GM18508 (cell line): ENCODE measurements at regions not wholly inside any gene's neighbourhood (a gene's known extent, or its start where the extent isn't known, plus 50 kb on each side); places are given as distances from the start of the nearest gene placed in this dataset.

Source experiments
- ATAC-seq: cut with Tn5 transposase; IDR thresholded peaks from one replicate; pipeline ENCODE4 v1.9.1; 2021; ENCODE audit warnings: moderate number of reproducible peaks; ENCODE audit not compliant: insufficient read depth, unreplicated experiment

DNA sequence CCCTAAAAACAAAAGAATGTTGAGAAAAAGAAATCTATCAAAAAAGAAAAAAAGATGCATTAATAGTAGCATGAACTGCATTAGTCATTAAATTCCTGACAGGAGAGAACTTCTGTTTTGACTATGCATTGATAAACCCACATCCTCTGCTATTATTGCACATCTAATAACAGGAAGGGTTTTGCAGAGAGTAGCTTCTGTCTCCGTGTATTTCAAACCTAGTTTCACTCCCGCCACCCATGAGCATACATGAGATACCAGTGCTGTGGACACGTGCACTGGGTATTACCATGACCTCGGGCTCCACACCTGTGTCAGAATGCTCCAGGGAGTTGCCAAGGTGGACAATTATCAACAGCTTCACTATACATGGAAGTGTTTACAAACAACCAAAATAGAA is 449.1 kb upstream of the SOX5 start:
- ATAC-seq = no peak

DNA sequence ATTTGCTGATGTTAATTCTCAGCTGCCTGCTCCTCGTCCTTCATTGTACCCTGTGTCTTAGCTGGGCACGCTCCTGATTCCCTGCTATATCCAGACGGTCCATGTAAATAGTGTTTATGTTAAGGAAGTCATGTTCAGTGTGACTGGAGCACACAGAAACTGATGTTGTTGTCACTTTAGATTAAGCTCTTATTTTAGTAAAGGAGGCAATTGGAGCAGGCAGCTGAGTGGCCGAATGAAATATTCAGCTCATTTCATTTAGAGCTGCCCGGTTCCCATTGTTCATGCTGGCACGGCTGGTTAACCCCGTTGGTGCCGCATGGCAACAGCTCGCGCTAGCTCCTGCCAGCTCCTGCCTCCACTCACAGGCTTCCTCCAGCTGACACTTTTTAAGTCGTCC is 446.8 kb upstream of the SOX5 start:
- ATAC-seq = no peak

DNA sequence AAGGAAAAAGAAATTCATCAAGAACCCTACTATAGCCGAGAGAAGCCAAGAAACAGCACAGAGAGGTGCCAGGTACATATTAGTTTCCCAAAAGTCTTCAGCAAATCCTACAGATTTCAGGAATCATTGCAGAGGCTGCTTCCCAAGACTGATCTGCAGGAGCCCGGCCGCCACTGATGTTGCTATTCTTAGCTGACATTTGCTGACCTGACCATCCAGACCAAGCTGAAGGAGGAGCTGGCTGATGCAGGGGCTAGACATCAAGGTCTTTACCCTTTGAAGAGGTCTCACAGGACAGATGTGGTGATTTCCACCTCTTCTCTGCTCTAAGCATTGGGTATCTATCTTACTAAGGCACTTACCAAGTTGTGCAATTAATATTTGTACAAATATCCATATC is 444.8 kb upstream of the SOX5 start:
- no peak for ATAC-seq

DNA sequence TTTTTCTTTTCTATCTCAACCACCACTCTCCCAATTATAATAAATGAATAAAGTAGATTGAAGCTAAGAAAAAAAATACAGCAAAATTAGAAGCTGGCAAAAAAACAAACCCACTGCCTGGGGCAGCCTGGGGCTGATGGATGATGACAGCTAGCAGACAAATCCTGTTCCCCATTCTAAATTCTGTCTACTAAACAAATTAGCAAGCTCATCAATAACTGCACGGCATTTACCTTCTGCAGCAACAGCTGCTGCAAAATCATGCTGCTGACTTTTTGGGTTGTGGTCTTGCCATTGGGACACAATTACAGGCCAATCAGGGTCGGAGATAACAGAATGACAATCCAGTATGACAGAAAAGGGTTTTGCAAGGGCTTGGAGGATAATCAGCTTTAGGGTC is 443.6 kb upstream of the SOX5 start:
- no peak for ATAC-seq

DNA sequence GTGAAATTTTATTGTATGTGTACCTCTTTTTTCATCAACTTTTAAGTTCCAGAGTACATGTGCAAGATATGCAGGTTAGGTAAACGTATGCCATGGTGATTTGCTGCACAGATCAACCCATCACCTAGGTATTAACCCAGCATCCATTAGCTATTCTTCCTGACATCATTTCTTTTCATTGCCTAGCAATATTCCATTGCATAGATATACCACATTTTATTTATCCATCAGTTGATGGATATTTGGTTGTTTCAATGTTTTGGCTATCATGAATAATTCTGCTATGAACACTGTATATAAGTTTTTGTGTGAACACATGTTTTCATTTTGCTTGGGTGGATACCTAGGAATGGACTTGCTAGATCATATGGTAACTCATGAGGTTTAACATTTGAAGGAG is 439.9 kb upstream of the SOX5 start:
- ATAC-seq = no peak

DNA sequence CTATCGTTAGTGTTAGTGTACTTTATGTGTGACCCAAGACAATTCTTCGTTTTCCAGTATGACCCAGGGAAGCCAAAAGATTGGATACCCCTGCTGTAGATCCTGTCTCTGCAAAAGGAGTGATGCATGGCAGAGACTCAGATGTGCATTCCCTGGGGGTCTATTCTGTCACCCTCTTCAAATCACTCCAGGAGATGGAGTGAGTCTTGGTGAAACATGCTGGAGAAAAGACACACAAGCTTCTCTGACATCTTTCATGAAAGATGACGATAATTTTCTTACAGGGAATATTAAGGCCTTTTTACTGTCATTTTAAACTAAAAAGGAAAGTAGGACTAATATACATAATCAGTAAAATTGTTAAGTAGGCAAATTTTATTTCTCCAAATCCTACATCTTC is 437.9 kb upstream of the SOX5 start:
- no peak for ATAC-seq

DNA sequence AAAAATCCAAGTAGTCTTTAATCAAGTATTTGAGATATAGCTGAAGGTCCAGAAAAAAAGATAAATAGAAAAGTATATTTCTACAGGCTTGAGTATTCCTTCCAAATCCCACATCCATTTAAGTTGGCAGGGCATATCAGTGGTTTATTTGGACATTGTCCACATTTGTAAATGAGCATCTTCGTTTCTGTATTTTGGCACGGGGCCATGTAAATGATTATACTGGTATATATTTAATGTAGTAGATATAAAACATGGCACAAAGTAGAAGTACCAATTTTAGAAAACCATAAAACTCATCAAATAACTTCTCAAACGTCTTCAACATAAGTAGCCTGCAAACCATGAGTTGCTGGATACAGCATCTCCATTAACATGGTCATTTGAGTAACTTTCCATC is 437.4 kb upstream of the SOX5 start:
- ATAC-seq = no peak

DNA sequence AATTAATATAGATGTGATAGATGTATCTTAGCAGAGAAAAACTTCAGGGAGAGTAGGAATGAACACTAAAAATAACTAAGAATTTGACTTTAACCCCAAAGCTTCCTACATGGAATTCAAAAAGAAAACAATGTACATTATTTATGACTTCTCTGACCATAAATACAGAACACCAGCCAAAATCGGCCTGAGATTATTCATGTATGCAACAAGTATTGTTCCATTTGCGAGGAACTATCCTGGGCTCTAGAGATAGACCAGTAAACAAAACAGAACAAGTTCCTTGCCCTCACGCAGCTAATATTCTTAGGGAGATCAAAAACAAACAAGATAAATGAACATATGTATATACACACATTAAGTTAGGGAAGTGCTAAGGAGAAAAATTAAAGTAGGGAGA is 432.3 kb upstream of the SOX5 start:
- ATAC-seq = no peak

DNA sequence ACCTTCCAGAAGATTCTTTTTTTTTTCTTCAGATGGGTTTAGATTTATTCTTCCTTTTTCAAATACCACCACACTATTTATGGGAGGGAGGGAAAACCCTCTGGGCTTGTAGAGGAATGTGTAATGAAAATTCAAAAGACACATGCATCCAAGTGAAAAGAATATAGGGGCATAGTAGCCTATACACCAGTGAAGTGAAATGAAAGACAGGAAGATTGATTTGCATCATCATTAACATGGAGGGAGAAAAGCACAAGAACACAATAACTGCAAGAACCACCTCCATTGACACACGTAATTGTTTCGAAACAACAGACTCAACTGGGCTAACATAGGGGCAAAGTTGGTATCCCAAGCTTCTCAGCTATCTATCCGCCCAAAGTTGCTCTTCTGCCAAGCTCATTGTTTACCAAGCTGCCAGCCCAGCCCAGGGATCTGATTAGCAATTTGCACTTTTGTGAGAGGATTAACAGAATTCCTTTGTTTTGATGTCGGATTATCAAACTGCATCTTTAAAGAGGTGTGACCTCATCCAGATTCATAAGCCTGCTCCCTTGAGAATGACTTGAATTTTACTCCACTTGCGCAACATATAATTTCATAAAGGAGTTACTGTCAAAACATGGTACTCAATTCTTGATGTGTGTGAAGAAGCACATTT is 430.5 kb upstream of the SOX5 start:
- ATAC-seq = no peak

DNA sequence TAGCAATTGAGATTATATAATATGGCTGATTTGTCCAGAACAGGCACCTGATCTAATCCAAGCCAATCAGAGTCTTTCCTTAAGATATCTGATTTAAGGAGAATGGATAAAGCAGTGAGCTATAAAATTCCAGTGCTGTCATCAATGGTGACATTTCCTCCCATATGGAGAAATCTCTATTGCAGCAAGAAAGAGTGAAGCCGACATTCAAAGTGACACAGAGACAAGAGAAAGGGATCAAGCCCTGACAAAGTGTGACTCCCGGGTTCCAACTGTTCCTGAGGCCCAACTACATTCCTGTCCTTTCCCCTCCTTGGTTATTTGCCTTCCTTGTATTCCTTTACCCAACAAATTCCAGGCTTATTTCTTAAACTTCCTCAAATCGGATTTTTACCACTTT is 430.0 kb upstream of the SOX5 start:
- ATAC-seq = no peak

DNA sequence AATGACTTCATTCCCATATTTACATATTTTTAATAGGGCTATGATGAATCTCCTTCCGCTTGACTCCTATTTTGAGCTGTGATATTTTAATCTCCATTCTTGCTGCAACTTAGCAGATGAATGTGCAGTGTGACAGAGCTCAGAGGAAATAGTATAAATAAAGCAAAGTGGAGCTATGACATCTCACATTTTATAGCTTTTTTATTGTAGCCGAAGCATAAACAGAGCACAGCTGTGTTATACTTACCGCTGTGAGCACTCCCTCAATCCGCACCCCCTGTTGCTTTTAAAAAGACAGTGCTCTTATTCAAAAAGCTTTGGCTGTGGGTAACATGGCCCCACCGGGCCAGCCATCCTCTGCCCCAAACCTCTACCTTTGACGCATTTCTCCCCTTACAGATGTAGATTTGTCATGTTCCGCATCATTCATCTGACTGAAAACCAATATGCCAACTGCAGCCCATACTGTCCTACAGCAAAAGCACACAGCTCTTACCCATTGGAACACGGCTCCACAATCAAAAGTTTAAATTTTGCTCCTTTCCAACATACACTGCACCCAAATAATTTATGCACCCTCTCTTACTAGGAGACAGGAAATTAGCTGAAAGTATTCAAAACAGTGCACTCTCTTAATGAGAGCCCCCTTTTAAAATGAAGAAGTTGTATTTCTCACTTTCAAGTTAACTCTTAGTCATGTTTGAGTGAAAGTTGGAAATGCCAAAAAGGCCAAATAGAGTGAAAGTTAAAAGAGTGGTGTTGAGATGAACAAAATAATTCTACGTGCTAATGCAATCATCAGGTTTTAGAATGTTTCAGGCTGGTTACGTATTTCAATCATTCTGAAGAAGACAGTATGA is 429.3 kb upstream of the SOX5 start:
- ATAC-seq = peak; percentile 69

DNA sequence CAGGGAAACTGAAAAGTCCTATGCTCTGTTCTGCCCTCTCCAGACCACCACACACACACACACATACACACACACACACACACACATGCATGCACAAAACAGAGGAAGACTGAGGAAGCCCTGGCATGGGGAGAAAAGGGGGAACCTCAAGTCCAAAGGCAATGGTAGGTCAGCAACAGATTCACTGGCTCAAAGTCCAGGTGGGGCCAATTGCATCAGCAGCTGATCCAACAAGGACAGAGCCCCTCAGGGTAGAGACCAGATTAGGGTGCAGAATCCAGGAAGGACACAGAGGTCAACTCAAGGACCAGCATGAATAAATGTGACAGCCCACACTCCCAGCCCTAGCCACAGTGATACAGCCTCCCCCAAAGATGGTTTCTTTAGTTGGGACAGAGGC is 425.0 kb upstream of the SOX5 start:
- ATAC-seq = no peak

DNA sequence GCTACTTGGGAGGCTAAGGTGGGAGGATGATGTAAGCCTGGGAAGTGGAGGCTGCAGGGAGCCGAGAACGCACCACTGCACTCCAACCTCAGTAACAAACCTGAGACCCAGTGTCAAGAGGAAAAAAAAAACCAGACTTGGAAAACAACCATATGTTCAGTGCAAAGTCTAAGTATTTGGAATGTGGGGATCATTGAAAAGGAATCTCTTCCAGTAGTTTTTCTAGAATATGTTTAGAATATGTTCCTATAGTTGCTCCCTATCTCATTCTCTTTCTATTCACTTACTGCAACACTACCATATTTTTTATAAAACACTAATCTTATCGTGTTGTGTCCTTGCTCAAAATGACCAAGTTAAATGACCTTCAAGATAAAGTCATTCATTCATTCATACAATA is 423.5 kb upstream of the SOX5 start:
- ATAC-seq = no peak

DNA sequence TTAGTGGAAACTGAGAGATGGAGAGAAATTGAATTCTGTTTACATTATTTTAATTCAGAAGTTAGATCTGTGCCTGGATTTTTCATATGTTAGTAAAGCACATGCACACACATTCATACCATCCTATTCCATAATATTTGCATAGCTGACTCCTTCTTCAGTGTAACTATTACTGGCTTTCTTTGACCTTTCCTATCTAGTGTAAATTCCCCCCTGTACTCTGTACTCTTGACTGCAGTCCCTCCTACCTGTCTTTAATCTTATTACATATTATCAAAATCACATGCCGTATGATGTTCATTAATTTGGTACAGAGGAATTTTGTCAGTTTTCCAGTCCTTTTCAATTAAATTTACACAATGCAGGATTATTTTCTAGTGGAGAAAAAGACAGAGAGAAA is 417.0 kb upstream of the SOX5 start:
- ATAC-seq = no peak

DNA sequence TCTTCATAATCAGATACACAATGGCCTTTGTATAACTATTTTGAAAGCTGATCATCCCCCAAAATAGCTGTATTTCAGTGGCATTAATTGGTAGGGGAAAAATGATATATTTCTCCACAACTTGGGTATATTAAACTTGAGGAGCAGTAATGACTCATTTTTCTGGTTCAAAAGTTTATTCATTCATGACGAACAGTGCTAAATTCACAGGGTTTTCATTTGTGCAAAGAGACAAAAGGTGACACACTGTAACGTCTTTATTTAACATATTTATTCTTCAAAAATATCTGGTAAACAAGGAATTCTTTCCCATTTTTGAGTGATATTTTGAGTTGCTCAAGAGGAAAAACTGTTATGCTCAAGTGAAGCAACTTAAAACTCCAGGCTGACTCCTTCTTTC is 415.5 kb upstream of the SOX5 start:
- no peak for ATAC-seq

DNA sequence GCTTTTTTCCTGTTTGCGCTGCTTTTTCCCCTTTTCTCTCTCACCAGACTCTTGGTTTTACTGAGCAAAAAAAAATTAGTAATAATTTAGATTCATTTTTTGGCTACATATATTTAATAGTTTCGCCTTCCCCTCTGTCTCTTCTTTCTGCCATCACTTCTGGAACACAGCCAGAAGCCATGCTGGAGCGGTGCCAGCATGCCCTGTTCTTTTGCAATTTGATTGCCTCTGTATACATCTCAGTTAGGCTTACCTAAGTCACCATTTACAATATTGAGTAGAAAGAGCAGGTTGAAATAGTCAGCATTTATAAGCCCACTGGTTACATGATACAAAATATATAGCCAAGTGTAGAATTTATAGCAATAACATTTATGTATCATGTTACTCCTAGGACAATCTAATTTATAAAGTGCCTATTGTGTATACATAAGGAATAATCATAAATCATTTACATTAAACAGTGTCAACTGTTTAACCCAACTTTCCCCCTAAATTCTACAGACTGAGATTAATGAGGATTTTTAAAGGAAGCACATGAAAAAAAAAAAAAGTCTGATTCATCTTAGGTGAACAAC is 413.8 kb upstream of the SOX5 start:
- no peak for ATAC-seq

DNA sequence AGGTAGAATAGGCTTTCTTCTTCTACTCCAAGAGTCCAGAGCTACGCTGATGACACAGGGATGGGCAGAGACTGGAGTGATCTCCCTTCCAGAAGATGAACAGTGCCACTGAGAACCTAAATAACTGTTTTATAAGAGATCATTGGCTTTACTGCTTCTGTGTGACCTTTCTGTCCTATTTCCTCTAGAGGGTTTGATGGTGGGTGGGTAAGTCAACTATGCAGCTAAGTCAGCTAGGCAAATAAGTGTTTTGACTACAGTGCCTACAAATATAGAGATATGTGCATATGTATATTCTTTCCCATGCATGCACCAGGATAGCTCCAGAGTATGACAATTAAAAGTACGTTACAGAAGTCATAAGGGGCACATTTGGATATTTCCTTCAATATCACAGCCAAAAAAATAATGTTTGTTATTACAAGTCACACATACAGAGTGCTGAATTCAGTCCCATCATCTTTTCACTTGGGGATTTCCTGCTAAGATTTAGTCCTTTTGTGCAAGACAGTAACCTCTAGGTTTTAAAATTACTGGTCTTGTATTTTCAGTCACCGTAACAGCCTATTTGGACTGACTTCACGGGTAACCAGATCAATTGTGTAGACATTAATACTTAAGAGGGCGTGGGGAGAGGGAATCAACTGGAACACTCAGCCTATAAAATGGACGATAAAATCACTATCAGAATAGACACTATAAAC is 412.6 kb upstream of the SOX5 start:
- ATAC-seq = no peak

DNA sequence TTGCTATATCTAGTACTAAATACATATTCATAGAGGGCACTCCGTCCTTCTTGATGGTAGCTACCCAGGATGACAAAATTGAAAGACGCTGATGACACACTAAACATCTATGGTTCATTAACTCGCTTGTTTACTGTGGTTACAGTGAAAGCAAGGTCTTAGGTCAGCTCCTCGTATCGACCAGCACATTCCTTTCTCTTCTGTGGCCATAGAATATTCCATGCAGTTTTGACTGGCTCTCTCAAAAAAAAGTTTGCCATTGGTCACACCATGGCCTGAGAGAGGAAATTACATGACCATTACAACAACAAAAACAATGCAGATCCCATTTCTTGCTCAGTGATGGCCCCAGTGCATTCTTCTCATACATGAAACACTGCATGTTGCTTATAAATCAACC is 411.4 kb upstream of the SOX5 start:
- peak; percentile 66 for ATAC-seq

DNA sequence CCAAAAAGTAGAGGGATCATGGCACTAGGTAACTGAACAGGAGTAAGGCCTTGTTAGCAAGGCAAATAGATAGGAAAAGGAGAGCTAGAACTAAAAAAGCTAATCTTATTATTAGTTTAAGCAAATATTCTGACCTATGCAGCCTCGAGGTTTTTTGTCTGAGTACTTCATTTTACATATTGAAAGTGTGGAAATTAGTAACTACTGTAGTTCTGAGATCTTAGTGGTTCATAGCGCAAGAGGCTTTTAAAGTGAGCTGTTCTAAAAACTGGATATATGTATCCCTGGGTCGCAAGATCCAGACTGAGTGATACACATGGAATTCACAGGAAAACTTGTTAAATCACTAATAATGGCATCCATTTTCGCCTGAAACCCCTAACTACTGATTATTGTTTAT is 411.0 kb upstream of the SOX5 start:
- peak; percentile 24 for ATAC-seq

DNA sequence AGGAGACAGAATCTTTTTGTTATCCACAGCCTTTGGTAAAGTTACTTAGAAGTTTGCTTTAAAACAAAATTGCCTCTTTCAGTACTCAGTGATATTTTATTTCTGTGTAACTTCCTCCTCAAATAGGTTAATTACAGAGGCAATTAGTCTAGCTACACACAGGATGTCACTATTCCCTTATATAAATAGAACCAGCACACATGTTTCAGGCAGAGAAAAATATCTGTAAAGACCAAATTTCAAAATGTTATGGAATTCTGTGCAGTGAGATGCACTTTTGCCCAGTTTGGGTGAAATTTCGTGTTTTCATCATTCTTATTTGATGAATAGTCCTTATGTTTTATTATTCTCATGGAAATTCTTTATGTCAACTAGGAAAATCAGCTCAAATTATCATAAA is 410.6 kb upstream of the SOX5 start:
- no peak for ATAC-seq

DNA sequence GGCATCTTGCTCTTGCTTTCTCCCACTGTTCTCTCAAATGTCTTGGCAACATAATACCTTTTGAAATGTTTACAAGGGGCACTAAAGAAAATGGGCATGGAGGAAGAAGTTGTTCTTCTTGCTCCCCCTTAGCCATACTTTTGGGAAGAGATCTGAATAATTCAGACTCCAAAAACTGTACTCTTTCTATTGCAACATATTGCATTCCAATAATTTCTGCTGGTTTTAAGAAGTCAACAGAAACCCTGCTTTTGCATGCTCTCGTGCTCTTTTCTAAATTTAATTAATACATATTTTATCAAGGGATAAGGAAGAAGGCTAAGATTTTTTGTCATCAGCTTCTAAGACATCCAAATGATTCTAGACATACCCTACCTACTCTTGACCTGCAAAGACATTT is 409.9 kb upstream of the SOX5 start:
- no peak for ATAC-seq
